ENCODE measurements at regions not wholly inside any gene's neighbourhood (a gene's known extent, or its start where the extent isn't known, plus 50 kb on each side); places are given as distances from the start of the nearest gene placed in this dataset.

GRCh38 chr6:22499815-22500214 lies 69.6 kb upstream of the HDGFL1 start:
- TF ChIP-seq CTCF (IDR thresholded peaks at IDR 0.05; ENCODE audit: borderline replicate concordance, extremely low read depth, low read length, poor library complexity, severe bottlenecking) (no peak), EZH2 (IDR thresholded peaks at IDR 0.05; ENCODE audit: borderline replicate concordance, low read depth, low read length, severe bottlenecking) (no peak)
